ENCODE measurements at regions not wholly inside any gene's neighbourhood (a gene's known extent, or its start where the extent isn't known, plus 50 kb on each side); places are given as distances from the start of the nearest gene placed in this dataset.

DNA sequence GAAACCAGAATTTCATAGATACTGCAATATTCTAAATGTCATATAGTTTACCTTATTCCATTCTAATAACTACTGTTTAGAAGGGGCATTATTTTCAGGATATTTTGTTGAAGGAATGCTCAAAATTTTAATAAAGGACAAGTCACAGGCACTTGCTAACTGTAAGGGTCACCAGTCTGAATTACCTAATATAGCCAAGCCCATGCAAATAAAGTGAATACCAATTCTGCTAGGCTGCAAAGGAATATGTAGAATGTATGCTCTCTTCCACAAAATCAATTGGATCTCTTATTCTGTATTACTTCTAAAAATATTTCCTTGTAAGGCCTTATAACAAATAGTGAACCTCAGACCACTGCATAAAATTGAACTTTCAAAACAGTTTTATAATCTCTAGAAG, 52.3 kb upstream of the FAT4 start:
- no peaks in the 10 kb centered on the region for H3K36me3 ChIP-seq (ENCODE audit: insufficient read depth, low read length, poor library complexity, severe bottlenecking)

DNA sequence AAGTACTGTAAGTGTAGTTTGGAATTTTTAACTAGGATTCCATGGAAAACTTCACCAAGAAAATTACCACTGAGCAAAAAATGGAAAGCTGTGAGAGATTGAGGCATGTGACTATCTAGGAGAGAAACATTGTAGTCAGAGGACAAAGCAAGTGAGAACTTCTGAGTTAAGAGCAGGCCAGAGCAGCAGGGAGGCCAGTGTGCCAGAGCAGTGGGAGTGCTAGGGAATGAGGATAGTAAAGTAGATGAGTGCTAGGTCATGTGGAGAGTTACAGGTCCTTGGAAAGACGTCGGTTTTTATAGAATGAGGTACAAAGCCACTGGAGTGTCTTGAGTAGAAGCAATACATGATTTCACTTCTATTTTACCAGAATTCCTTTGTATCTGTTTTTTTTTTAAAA, 52.7 kb upstream of the FAT4 start:
- no TSS peak for BruUV-seq (replicated peaks)
- H3K27ac ChIP-seq (ENCODE audit: low read depth, low read length, poor library complexity, severe bottlenecking) = no peak overlapping the region
- H3K4me3 ChIP-seq (ENCODE audit: low read depth, low read length, poor library complexity, severe bottlenecking) = no peak overlapping the region
- no peaks in the 10 kb centered on the region for H3K4me1 ChIP-seq (ENCODE audit: insufficient read depth, low read length, poor library complexity, severe bottlenecking)
- no peaks in the 10 kb centered on the region for H3K9me3 ChIP-seq (ENCODE audit: low read depth, low read length, poor library complexity, severe bottlenecking)
- POLR2A ChIA-PET (ENCODE audit: low non-redundant PET) = no interaction called here
- DNase-seq (ENCODE audit: low spot score) = no peak
- H3K36me3 ChIP-seq (ENCODE audit: insufficient read depth, low read length, poor library complexity, severe bottlenecking) = no peaks in the 10 kb centered on the region
- intact Hi-C loops (cut with micrococcal nuclease; ENCODE audit: unreplicated experiment) = no loop called here
- TF ChIP-seq, protein P1, sequence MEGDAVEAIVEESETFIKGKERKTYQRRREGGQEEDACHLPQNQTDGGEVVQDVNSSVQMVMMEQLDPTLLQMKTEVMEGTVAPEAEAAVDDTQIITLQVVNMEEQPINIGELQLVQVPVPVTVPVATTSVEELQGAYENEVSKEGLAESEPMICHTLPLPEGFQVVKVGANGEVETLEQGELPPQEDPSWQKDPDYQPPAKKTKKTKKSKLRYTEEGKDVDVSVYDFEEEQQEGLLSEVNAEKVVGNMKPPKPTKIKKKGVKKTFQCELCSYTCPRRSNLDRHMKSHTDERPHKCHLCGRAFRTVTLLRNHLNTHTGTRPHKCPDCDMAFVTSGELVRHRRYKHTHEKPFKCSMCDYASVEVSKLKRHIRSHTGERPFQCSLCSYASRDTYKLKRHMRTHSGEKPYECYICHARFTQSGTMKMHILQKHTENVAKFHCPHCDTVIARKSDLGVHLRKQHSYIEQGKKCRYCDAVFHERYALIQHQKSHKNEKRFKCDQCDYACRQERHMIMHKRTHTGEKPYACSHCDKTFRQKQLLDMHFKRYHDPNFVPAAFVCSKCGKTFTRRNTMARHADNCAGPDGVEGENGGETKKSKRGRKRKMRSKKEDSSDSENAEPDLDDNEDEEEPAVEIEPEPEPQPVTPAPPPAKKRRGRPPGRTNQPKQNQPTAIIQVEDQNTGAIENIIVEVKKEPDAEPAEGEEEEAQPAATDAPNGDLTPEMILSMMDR (conservative IDR thresholded peaks at IDR 0.05; ENCODE audit: low read depth, low read length) = no peak
- TF ChIP-seq EZH2 (IDR thresholded peaks at IDR 0.05; ENCODE audit: borderline replicate concordance, low read depth, low read length, poor library complexity, severe bottlenecking) = no peak
- no peaks in the 10 kb centered on the region for H3K27me3 ChIP-seq (replicated peaks; ENCODE audit: insufficient read depth, low read depth, low read length, poor library complexity)
- CTCF ChIA-PET = no interaction called here

More for the DNA sequence above, 52.3 kb upstream of the FAT4 start:
- Histone ChIP-seq H3K27me3 (replicated peaks; ENCODE audit: insufficient read depth, low read depth, low read length, poor library complexity) (no peaks in the 10 kb centered on the region), H3K27ac (ENCODE audit: low read depth, low read length, poor library complexity, severe bottlenecking) (no peak overlapping the region), H3K9me3 (ENCODE audit: low read depth, low read length, poor library complexity, severe bottlenecking) (no peaks in the 10 kb centered on the region), H3K4me3 (ENCODE audit: low read depth, low read length, poor library complexity, severe bottlenecking) (no peak overlapping the region), H3K4me1 (ENCODE audit: insufficient read depth, low read length, poor library complexity, severe bottlenecking) (no peaks in the 10 kb centered on the region)
- TF ChIP-seq, protein P1 (conservative IDR thresholded peaks at IDR 0.05; ENCODE audit: low read depth, low read length) = no peak
- TF ChIP-seq EZH2 (IDR thresholded peaks at IDR 0.05; ENCODE audit: borderline replicate concordance, low read depth, low read length, poor library complexity, severe bottlenecking) = no peak
- ChIA-PET CTCF (no interaction called here), POLR2A (ENCODE audit: low non-redundant PET) (no interaction called here)
- BruUV-seq (replicated peaks) = no TSS peak
- intact Hi-C loops (cut with micrococcal nuclease; ENCODE audit: unreplicated experiment) = no loop called here
- DNase-seq (ENCODE audit: low spot score) = no peak

DNA sequence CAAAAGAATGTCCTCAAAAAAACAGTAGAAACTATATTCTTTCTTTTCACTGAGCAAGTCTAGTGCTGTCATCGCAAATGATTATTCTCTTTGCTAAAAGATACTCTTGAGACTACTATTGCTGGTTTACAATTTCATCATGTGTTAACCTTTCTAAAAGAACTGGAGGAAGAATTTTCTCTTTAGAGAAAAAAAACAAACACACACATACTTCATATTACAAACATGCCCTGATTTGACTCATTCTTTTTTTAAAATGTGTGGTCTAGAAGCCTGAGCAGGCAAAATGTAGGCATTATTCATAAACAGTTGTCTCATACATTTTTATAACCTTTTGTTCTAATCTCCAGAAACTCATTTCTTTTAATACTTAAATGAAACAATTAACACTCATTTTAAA, 60.6 kb upstream of the FAT4 start:
- no TSS peak for BruUV-seq (replicated peaks)
- H3K4me3 ChIP-seq (ENCODE audit: low read depth, low read length, poor library complexity, severe bottlenecking) = no peak overlapping the region
- POLR2A ChIA-PET (ENCODE audit: low non-redundant PET) = no interaction called here
- CTCF ChIA-PET = no interaction called here
- no peaks in the 10 kb centered on the region for H3K4me1 ChIP-seq (ENCODE audit: insufficient read depth, low read length, poor library complexity, severe bottlenecking)
- H3K36me3 ChIP-seq (ENCODE audit: insufficient read depth, low read length, poor library complexity, severe bottlenecking) = no peaks in the 10 kb centered on the region
- no peak overlapping the region for H3K27ac ChIP-seq (ENCODE audit: low read depth, low read length, poor library complexity, severe bottlenecking)
- DNase-seq (ENCODE audit: low spot score) = no peak
- H3K27me3 ChIP-seq (replicated peaks; ENCODE audit: insufficient read depth, low read depth, low read length, poor library complexity) = no peaks in the 10 kb centered on the region
- TF ChIP-seq, protein P1 (conservative IDR thresholded peaks at IDR 0.05; ENCODE audit: low read depth, low read length) = no peak
- intact Hi-C loops (cut with micrococcal nuclease; ENCODE audit: unreplicated experiment) = no loop called here
- no peaks in the 10 kb centered on the region for H3K9me3 ChIP-seq (ENCODE audit: low read depth, low read length, poor library complexity, severe bottlenecking)

Data from A673 (cell line).